ENCODE measurements at regions not wholly inside any gene's neighbourhood (a gene's known extent, or its start where the extent isn't known, plus 50 kb on each side); places are given as distances from the start of the nearest gene placed in this dataset.

DNA sequence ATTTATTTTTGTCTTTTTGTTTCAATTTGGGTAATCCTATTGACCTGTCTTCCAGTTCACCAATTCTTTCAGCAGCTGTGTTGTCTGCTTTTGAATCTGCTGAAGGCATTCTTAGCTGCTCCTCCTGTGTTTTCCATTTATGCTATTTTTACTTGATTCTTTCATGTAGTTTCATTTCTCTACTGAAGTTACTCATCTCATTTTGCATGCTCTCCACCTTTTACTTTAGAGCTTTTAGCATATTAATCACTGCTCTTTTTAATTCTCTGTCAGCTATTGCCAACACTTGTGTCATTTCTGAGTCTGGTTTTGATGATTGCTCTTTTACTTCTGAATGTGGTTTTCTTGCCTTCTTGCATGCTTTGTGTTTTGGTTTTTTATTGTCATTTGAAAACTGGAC is 496.0 kb upstream of the CLINT1 start:
- TF ChIP-seq, protein P1, sequence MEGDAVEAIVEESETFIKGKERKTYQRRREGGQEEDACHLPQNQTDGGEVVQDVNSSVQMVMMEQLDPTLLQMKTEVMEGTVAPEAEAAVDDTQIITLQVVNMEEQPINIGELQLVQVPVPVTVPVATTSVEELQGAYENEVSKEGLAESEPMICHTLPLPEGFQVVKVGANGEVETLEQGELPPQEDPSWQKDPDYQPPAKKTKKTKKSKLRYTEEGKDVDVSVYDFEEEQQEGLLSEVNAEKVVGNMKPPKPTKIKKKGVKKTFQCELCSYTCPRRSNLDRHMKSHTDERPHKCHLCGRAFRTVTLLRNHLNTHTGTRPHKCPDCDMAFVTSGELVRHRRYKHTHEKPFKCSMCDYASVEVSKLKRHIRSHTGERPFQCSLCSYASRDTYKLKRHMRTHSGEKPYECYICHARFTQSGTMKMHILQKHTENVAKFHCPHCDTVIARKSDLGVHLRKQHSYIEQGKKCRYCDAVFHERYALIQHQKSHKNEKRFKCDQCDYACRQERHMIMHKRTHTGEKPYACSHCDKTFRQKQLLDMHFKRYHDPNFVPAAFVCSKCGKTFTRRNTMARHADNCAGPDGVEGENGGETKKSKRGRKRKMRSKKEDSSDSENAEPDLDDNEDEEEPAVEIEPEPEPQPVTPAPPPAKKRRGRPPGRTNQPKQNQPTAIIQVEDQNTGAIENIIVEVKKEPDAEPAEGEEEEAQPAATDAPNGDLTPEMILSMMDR (IDR thresholded peaks at IDR 0.05), result no peak
- no peak for TF ChIP-seq NFE2L1 (CRISPR knock-in tag; IDR thresholded peaks at IDR 0.05)
- TF ChIP-seq, protein P2, sequence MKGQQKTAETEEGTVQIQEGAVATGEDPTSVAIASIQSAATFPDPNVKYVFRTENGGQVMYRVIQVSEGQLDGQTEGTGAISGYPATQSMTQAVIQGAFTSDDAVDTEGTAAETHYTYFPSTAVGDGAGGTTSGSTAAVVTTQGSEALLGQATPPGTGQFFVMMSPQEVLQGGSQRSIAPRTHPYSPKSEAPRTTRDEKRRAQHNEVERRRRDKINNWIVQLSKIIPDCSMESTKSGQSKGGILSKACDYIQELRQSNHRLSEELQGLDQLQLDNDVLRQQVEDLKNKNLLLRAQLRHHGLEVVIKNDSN (CRISPR knock-in tag; IDR thresholded peaks at IDR 0.05), result no peak
- TF ChIP-seq, protein P3, sequence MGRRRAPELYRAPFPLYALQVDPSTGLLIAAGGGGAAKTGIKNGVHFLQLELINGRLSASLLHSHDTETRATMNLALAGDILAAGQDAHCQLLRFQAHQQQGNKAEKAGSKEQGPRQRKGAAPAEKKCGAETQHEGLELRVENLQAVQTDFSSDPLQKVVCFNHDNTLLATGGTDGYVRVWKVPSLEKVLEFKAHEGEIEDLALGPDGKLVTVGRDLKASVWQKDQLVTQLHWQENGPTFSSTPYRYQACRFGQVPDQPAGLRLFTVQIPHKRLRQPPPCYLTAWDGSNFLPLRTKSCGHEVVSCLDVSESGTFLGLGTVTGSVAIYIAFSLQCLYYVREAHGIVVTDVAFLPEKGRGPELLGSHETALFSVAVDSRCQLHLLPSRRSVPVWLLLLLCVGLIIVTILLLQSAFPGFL (CRISPR knock-in tag; IDR thresholded peaks at IDR 0.05; ENCODE audit: borderline replicate concordance), result no peak
- TF ChIP-seq, protein P4, sequence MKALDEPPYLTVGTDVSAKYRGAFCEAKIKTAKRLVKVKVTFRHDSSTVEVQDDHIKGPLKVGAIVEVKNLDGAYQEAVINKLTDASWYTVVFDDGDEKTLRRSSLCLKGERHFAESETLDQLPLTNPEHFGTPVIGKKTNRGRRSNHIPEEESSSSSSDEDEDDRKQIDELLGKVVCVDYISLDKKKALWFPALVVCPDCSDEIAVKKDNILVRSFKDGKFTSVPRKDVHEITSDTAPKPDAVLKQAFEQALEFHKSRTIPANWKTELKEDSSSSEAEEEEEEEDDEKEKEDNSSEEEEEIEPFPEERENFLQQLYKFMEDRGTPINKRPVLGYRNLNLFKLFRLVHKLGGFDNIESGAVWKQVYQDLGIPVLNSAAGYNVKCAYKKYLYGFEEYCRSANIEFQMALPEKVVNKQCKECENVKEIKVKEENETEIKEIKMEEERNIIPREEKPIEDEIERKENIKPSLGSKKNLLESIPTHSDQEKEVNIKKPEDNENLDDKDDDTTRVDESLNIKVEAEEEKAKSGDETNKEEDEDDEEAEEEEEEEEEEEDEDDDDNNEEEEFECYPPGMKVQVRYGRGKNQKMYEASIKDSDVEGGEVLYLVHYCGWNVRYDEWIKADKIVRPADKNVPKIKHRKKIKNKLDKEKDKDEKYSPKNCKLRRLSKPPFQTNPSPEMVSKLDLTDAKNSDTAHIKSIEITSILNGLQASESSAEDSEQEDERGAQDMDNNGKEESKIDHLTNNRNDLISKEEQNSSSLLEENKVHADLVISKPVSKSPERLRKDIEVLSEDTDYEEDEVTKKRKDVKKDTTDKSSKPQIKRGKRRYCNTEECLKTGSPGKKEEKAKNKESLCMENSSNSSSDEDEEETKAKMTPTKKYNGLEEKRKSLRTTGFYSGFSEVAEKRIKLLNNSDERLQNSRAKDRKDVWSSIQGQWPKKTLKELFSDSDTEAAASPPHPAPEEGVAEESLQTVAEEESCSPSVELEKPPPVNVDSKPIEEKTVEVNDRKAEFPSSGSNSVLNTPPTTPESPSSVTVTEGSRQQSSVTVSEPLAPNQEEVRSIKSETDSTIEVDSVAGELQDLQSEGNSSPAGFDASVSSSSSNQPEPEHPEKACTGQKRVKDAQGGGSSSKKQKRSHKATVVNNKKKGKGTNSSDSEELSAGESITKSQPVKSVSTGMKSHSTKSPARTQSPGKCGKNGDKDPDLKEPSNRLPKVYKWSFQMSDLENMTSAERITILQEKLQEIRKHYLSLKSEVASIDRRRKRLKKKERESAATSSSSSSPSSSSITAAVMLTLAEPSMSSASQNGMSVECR (CRISPR knock-in tag; IDR thresholded peaks at IDR 0.05; ENCODE audit: borderline replicate concordance), result no peak
- TF ChIP-seq, protein P5, sequence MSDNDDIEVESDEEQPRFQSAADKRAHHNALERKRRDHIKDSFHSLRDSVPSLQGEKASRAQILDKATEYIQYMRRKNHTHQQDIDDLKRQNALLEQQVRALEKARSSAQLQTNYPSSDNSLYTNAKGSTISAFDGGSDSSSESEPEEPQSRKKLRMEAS (CRISPR knock-in tag; IDR thresholded peaks at IDR 0.05), result no peak

Measured in WTC11 (cell line).